ENCODE measurements at regions not wholly inside any gene's neighbourhood (a gene's known extent, or its start where the extent isn't known, plus 50 kb on each side); places are given as distances from the start of the nearest gene placed in this dataset.

DNA sequence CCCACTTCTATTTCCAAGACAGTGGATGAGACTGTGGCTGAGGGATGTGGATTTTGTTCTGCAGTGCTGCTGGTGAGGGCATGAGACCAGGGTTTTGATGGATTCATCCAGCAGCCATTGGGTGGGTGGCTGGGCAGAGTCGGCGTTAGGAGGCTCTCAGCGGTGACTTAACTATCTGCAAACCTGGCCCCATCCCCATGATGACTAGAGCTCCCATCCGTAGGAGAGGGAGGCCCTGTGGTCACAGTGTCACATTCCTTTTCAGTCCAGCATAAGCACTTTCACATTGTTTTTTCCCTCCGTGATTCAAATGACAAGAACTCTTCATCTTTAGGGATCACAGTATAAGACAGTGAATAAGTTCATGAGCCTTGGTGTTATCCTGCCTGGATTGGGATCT lies 60.4 kb upstream of the SPRY4 start:
- TF ChIP-seq EZH2 (IDR thresholded peaks at IDR 0.05; ENCODE audit: borderline replicate concordance, low read depth, low read length, severe bottlenecking): no peak
- TF ChIP-seq, protein P1, sequence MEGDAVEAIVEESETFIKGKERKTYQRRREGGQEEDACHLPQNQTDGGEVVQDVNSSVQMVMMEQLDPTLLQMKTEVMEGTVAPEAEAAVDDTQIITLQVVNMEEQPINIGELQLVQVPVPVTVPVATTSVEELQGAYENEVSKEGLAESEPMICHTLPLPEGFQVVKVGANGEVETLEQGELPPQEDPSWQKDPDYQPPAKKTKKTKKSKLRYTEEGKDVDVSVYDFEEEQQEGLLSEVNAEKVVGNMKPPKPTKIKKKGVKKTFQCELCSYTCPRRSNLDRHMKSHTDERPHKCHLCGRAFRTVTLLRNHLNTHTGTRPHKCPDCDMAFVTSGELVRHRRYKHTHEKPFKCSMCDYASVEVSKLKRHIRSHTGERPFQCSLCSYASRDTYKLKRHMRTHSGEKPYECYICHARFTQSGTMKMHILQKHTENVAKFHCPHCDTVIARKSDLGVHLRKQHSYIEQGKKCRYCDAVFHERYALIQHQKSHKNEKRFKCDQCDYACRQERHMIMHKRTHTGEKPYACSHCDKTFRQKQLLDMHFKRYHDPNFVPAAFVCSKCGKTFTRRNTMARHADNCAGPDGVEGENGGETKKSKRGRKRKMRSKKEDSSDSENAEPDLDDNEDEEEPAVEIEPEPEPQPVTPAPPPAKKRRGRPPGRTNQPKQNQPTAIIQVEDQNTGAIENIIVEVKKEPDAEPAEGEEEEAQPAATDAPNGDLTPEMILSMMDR (IDR thresholded peaks at IDR 0.05; ENCODE audit: borderline replicate concordance, extremely low read depth, low read length, poor library complexity, severe bottlenecking): no peak
